GM21360 (cell line): ENCODE measurements at regions not wholly inside any gene's neighbourhood (a gene's known extent, or its start where the extent isn't known, plus 50 kb on each side); places are given as distances from the start of the nearest gene placed in this dataset.
"Not testable (repeated sequence)": the region's sequence is repeated elsewhere in the genome, so short reads cannot be mapped to it uniquely, and the experiment has no call there.

Experiments used
- ATAC-seq: cut with Tn5 transposase; IDR thresholded peaks from one replicate; pipeline ENCODE4 v1.9.1; 2021; ENCODE audit warnings: mild to moderate bottlenecking, moderate library complexity; ENCODE audit not compliant: unreplicated experiment

- ATAC-seq: no peak
These were observed 138.4 kb downstream of the UCK2 start for GRCh38 chr1:165965857-165966256.

GRCh38 chr1:165969366-165969765 lies 142.0 kb downstream of the UCK2 start:
- not testable (repeated sequence) for ATAC-seq

GRCh38 chr1:165974598-165975131 lies 147.3 kb downstream of the UCK2 start:
- ATAC-seq: no peak

GRCh38 chr1:165988275-165988674 lies 160.9 kb downstream of the UCK2 start:
- no peak for ATAC-seq

GRCh38 chr1:165988817-165989216 lies 161.4 kb downstream of the UCK2 start:
- ATAC-seq: peak; percentile 90

GRCh38 chr1:165992533-165992932 lies 165.1 kb downstream of the UCK2 start:
- ATAC-seq: no peak

- ATAC-seq: no peak
These were observed 166.7 kb downstream of the UCK2 start for GRCh38 chr1:165994107-165994506.

- ATAC-seq: no peak
These were observed 167.0 kb downstream of the FAM78B start for GRCh38 chr1:165999826-166000225.

- ATAC-seq: no peak
These were observed 159.6 kb downstream of the FAM78B start for GRCh38 chr1:166007176-166007575.

- no peak for ATAC-seq
These were observed 153.6 kb downstream of the FAM78B start for GRCh38 chr1:166013232-166013631.

- ATAC-seq: no peak
These were observed 149.4 kb downstream of the FAM78B start for GRCh38 chr1:166017395-166017794.
